HG03354 (cell line): ENCODE measurements at regions not wholly inside any gene's neighbourhood (a gene's known extent, or its start where the extent isn't known, plus 50 kb on each side); places are given as distances from the start of the nearest gene placed in this dataset.
A peak's percentile ranks its signal among the peaks of the same experiment; 100 is the strongest.

Experiments used
- ATAC-seq: cut with Tn5 transposase; IDR thresholded peaks from one replicate; pipeline ENCODE4 v1.9.1; 2021; ENCODE audit warnings: mild to moderate bottlenecking; ENCODE audit not compliant: unreplicated experiment, poor library complexity, severe bottlenecking

DNA sequence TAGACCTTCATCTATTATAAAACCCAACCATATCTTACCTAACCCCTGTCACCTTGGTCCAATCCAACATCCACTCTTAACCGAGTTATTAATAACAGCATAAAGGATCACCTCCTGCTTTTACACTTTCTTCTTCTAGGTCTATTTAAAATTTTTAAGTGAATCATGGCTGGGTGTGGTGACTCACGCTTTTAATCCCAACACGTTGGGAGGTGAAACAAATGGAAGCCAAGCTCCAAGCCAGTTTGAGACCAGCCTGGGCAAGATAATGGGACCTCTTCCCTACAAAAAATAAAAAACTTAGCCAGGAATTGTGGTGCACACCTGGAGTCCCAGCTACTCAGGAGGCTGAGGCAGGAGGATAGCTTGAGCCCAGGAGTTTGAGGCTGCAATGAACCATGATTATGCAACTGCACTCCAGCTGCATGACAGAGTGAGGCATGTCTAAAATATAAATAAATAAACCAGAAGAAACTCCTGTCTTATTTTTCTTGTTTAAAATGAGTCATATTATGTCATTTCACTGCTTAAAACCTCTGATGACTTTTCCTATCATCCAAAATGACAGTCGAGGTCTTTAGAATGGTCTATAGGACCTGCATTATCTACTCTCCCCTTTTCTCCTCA, 188.4 kb downstream of the GASK1B start:
- ATAC-seq, result no peak

DNA sequence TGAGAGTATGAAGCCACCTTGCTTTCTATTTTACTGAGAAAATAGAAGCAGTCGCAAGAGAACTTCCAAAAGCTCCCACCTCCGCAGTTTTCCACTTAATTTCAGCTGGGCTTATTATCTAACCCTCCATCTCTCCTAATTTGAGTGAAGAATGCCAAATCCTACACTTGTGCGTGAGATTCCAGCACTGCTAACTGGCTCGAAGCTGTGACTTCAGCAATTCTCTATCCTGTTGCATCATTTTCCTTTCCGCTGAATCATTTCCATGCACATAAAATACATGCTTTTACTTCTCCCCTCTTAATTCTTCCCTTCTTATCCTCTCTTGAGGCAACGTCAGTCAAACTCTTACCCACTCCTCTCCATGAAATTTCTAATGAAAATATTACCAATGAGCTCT, 189.5 kb downstream of the GASK1B start:
- ATAC-seq, result no peak

DNA sequence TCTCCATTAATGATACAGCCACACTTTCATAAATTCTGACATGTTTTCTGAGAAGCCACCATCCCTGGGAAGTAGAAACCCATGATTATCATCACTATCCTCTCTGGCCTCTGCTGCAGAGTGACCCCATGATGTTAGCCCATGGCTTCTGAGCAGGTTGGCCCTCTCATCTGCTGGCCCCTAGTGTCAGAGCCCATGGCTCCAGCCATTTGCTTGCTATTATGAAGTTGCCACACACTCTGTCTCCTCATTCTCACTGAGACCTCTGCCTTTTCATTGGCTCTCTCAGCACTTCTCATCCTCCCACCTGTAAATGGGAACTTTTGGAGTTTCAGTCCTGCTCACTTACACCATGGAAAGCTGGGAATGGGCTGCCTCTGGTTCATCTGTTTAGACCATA, 192.7 kb downstream of the GASK1B start:
- ATAC-seq, result no peak

DNA sequence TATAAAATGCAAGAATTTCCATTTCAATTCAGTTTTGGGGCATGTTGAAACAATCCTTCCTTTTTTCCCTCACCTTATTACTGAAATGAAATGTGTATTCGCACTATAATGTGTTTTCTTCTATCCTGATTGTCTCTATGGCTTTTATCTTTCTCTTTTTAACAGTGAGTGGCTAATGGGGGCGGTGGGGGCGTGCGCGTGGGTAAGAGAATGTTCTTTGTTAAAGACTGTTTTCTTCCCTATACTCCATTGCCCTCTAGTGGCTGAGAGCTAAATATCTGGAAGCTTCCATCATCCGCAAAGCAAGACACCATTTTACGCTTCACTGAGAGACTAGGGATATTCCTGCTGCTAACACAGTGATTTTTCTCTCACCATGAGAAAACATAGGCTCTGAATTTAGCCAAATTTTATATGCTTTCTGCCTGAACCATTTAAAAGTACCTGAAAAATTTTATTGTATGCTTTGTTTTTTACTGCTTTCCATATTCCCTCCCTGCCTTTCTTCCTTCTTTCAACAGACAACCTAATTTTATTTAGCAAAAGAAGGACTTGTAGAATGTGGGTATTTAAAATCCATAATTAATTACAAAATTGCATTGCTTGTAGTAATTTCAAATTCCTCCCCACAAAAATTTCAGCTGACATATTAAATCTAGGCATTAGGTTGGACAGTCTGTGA, 194.0 kb downstream of the GASK1B start:
- peak; percentile 96 for ATAC-seq

DNA sequence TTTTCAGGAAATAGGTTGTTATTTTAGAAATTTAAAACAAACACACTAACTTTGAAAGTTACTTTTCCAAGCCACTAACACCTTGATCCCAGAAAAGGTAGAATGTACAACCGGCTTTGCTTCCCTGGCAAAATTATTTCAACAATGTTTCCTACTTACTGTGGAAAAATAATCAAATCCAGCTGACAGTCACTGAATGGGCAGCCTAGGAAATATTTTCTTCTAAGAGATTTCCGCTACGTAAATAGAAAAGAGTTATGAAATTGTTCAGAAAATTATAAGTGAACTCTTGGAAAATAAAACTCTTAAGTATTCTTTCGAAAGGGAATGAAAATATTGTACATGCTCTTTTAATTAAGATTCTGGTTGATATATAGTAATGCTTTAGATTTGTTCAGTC, 195.7 kb downstream of the GASK1B start:
- ATAC-seq, result no peak

DNA sequence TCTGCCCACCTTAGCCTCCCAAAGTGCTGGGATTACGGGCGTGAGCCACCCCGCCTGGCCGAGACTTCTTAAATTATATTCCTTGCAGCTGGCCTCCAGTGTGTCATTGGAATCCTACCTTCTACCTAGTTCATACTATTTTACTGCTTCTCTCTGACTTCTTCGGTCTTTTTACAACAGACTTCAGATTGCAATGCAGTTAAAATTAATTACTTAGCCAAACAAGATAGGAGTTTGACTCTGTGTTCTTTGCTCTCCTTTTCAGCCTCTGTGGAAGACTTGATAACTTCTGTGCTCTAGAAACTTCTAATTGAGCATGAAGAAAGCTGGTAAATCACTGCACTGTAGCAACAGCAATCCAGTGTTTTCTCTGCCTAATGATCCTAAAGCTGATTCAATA, 199.5 kb downstream of the GASK1B start:
- ATAC-seq, result no peak

DNA sequence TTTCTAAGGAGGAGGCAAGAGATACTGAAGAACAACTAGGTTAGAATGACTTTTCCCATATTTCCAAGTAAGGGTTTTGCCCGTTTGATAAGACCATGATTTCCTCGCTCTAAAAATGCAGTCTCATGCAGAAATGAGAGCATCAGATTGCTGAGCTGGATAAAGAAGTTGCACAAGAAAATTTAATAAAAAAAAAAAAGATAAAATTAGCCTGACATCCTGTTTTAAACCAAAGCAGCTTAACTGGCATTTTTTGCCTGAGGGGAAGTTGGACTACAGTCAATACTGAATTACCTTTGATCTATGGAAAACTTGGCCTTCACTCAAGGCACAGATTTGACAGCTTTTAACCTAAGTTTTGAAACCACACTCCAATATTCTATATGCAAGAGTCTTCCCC, 208.4 kb downstream of the GASK1B start:
- no peak for ATAC-seq

DNA sequence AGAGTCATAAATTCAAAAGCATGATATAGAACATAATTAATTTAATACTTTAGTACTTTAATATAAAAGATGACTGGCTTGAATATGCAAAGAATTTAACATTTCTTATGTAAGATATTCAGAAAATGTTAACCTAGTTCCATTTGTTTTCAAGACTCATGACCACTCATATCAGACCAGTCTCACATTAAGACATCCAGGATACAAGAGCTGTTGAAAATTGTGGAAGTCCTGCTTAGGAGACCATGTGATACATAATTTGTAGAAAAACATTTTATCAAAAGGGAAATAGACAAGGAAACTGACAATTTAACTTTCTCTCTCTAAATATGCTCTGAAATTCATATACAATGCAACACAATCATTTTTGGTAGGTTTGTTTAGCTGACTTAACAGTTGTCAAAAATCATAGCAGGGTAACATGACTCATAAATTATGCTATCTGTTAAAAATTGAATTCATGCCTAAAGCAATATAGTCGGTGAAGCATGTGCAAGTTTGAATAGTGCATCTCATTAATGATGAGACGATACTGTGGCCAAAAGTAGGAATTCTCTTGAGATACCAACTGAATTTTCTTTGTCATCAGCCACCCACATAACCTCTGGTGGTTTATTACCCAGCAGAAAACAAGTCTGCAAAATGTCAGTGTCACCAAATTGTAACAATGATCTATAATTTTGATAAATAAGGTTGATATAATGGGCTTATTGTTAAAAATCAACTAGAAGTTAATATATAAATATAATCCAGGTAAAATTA, 211.4 kb downstream of the GASK1B start:
- ATAC-seq, result no peak

DNA sequence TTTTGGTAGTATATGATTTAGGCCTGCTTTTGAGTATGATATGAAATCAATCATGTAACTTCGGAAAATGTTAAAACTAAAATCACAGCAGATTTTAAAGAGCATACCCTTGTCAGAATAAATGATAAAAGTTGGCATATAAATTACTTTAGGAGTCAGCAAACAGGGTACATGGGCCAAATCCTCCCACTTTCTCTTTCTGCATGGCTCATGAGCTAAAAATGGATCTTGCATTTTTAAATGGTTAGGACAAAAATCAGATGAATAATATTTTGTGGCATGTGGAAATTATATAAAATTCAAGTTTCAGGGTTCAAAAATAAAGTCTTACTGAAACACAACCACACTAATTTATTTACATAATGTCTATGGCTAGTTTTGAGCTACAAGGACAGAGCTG, 214.9 kb downstream of the GASK1B start:
- ATAC-seq, result no peak

DNA sequence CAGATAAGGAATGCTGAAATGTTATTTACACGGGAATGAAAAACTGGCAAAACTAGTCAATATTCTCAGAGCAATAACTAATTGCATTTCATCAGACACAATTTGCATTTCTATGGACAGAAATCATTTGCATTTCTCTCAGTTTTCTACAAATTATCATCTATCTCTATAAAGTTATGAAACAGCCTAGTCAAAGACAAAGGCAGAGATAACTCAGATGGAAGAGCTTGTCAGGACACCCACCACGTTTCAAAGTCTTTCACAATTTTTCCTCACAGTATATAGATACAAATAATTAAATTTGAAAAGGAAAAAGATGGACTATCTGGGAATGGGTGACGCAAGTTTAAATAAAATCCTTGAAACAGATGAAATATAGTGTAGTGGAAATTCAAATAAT, 230.8 kb downstream of the GASK1B start:
- ATAC-seq, result no peak

DNA sequence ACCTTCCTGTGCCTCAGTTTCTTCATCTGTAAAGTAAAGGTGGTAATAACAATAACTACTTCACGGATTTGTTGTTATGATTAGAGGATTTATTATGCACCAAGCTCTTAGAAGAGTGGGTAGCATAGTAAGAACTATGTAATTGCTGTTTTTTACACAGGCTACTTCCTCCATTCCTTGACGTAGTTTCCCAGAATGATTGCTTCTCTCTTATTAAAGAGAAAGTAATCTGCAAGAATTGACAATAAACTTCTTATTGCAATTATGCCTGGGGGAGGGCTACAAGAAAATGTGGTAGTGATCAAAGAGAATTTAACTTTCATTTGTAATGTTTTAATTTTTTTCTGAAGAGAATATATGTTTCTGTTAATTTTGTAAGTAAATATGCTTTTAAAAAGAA, 238.7 kb downstream of the GASK1B start:
- ATAC-seq, result no peak

DNA sequence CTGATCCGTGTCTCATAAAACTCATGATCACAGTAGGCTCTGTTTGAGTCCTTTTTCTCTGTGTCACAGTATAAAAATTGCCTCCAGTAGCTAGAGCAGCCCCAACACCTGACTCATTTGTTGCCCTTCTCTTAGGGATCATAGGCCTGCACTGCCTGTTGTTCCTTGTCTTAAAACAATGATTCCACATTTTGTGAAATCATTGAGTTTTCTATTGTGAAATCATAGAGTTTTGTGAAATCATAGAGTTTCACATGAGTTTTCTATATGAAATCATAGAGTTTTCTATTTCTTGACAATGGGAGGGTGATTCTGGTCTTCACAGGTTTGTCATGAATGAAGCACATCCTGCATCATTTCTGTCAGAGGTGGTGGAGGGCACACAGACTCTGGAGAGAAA, 239.9 kb downstream of the GASK1B start:
- no peak for ATAC-seq

DNA sequence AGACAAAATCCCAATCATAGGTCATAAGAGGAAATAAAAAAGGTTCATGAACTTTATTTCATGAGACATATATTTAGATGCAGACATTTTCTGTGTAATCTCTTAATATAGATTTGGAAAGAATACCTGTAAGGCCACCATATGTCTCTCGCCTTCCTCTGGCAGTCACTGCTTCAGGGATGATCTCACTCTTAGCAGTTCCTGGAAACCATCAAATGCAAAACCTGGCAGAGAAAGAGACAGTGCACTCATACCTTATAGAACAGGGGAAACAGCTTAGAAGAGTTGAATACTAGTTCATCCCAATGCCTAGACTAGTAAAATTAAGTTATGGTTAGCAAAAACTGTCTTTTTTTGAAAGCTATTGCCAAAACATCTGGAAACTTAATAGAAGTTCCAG, 243.3 kb downstream of the GASK1B start:
- ATAC-seq, result no peak

DNA sequence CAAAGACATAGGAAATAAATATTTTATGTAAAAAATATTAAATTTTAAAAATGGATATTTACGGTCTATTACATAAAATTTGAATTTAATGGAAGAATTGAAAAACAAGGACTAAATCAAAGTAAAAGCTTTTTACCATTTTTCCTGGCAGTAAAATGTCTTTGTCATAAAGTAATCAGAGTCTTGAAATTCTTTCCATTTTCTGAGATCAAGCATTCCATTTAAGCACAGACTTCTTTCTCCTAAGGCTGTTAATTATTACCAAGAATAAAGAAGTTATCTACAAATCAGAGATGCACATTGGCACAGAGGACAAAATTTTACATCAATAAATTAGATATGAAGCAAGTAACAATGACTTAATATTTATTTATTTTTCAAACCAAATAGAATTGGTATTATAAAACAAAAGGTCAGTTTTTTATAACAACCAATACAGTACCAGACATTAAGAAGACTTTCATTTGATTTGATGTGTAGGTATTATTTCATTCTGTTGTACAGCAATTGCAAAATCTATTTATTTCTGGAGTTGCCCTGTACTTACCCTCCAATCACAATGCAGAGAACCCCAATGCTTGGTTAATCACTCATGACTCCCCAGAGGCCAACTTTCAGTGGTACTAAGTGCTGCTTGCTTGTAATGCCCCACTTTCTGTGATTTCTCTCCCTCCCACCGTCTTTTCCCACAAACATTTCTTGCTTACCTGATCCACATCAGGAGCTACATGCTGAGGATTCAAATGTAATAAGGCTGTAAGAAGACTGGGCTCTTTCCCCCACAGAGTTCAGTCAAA, 254.6 kb downstream of the GASK1B start:
- no peak for ATAC-seq

DNA sequence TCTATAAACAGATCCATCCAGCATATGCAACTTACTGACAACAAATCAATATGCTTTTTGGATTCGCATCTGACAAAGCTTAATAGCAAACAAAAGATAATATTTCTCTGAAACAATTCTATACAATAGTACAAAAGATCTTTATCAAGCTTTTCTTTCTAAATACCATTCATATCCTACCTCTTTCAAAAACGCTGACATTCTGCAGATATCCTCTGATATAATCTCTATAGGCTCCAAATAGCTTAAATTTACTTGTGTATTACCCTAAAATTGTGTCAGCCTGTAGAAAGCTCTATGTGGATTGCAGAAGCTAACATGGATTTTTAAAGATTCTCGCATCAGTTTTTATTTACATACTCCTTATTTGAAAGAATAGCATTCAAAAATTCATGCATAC, 260.6 kb downstream of the GASK1B start:
- ATAC-seq, result no peak

DNA sequence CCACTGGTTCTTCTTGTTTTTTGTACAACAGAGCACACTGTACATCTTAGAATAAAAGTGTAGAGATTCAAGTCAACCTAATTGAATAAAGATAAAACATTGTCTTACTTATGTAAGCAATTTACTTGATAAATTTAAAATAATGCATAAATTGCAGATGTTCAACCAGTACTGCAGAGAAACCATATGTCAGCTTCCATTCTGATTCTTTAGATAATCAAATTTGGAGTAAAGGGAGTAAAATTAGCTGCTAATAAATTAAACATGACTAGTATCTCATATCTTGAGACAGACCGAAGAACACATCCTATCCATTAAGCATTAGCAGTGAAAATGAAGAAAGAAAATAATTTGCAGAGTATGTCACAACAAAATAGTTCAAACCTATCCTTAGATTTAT, 261.2 kb downstream of the GASK1B start:
- ATAC-seq, result no peak

DNA sequence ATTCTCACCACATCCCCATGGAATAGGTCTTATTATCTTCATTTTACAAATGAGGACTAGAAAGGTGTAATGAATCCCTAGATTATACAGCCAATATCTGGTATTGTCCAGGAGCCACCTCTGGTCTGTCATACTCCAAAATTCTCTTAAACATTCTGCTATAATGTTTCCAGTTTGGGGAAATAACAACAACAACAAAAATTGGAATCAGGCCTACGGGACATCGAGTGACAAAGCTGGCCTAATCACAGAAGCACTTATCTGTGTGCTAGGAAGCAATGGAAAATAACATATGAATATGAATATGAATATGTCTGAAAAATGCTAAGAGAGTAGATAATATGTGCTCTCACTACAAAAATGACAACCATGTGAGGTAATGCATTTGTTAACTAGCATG, 264.1 kb downstream of the GASK1B start:
- no peak for ATAC-seq

DNA sequence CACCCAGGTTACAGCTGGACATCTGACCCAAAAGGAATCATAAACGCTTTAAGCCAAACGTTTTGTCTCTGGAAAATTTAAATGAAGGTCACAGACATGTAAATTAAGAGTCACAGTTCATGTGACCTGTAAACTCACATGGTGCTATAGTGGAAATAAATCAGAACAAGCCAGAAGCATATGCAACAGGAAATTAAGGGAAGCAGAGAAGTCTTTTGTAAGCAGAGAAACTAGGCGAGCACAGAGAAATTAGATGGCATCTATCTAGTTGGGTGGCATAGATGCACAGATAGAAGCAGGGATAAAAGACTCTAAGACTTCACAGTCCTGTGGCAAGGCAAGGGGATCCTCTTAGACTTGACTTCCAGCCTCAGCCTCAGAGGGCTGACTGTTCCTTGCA, 264.8 kb downstream of the GASK1B start:
- no peak for ATAC-seq

DNA sequence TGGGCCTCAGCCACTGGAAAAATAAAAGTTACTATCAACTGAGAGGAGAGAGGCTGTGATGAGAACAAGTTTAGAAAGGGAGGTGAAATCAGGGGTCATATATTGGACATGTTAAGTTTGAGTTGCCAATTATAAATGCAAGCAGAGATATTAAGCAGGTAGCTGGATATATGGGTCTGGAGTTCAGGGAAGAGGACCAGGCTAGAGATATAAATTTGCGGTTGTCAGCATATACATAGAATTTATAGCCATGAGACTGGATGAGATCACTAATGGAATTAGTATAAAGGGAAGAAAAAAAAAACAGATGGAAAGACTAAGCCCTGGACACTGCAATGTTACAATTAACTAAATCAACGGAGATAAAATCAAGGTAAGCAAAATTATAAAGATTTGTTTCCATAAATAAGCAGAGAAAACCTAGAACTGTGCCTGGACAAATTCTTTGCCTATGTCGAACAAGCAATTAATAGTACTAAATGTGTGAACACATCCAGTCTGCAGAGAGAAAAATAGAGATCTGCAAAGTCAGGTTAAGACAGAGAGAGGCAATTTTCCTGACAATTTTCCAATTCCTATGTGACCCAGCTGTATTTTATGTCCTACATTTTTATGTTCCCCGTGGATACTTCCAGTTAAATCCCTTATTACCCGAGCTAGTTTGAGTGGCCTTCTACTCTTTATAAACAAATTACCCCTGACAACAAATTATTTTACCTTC, 265.4 kb downstream of the GASK1B start:
- ATAC-seq, result no peak
